ENCODE measurements at regions not wholly inside any gene's neighbourhood (a gene's known extent, or its start where the extent isn't known, plus 50 kb on each side); places are given as distances from the start of the nearest gene placed in this dataset.

- no peak overlapping the region for H3K4me3 ChIP-seq
- no peaks in the 10 kb centered on the region for H3K27me3 ChIP-seq
- H3K9me3 ChIP-seq = no peaks in the 10 kb centered on the region
- H3K4me1 ChIP-seq = no peaks in the 10 kb centered on the region
- TF ChIP-seq CTCF (IDR thresholded peaks at IDR 0.05) (no peak), POLR2A (IDR thresholded peaks at IDR 0.05) (no peak)
- H3K27ac ChIP-seq = no peak overlapping the region
- DNase-seq = no peak
- H3K36me3 ChIP-seq = no peaks in the 10 kb centered on the region
Measured at GRCh38 chr3:6216135-6217026, 644.5 kb upstream of the GRM7 start.

GRCh38 chr3:6220447-6220846 is 640.5 kb upstream of the GRM7 start:
- Histone ChIP-seq H3K9me3 (no peaks in the 10 kb centered on the region), H3K27ac (no peak overlapping the region), H3K4me1 (no peaks in the 10 kb centered on the region), H3K4me3 (no peak overlapping the region), H3K27me3 (no peaks in the 10 kb centered on the region), H3K36me3 (no peaks in the 10 kb centered on the region)
- TF ChIP-seq POLR2A (IDR thresholded peaks at IDR 0.05) (no peak), CTCF (IDR thresholded peaks at IDR 0.05) (no peak)
- DNase-seq = no peak

GRCh38 chr3:6222069-6222468 is 638.8 kb upstream of the GRM7 start:
- no peaks in the 10 kb centered on the region for H3K9me3 ChIP-seq
- no peak for DNase-seq
- no peaks in the 10 kb centered on the region for H3K4me1 ChIP-seq
- no peaks in the 10 kb centered on the region for H3K27me3 ChIP-seq
- no peak overlapping the region for H3K4me3 ChIP-seq
- no peaks in the 10 kb centered on the region for H3K36me3 ChIP-seq
- H3K27ac ChIP-seq = no peak overlapping the region
- no peak for TF ChIP-seq CTCF (IDR thresholded peaks at IDR 0.05)
- TF ChIP-seq POLR2A (IDR thresholded peaks at IDR 0.05) = no peak

- Histone ChIP-seq H3K9me3 (no peaks in the 10 kb centered on the region), H3K36me3 (no peaks in the 10 kb centered on the region), H3K27ac (no peak overlapping the region), H3K4me1 (no peaks in the 10 kb centered on the region), H3K4me3 (no peak overlapping the region), H3K27me3 (no peaks in the 10 kb centered on the region)
- no peak for TF ChIP-seq CTCF (IDR thresholded peaks at IDR 0.05)
- no peak for TF ChIP-seq POLR2A (IDR thresholded peaks at IDR 0.05)
- DNase-seq = no peak
Measured at GRCh38 chr3:6223572-6223971, 637.3 kb upstream of the GRM7 start.

DNA sequence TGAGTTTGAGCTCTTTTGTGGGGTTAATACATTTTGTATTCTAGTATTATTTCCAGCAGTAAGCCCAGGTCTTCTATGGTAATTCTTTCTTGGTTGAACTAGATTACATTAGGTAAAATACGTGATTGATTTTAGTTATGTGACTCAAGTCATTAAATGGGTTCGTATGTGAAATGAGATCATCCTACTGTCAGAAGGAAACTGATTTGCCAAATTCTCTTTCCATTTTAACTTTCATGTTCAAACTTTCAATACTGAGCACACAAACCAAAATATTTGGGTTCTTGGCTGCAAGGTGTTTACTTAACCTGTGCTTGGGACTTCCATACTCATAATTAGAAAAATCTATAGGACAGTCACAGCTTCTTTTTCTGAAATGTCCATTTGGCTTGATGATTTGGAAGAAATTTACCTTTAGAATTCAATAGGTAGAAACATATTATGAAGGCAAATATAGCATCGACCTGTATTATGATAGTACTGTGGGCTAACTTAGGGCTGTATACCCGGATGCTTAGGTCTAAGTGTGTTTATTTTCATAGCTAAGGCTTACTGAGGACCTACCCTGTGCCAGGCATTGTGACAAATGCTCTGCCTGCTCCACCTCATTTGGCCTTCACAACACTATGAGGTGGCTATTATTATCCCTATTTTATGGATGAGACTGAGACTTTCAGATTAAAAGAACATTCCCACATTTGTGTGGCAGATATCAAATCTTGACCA is 631.8 kb upstream of the GRM7 start:
- TF ChIP-seq CTCF (IDR thresholded peaks at IDR 0.05) = no peak
- TF ChIP-seq POLR2A (IDR thresholded peaks at IDR 0.05) = no peak
- H3K4me1 ChIP-seq = no peaks in the 10 kb centered on the region
- no peak overlapping the region for H3K4me3 ChIP-seq
- DNase-seq = no peak
- no peaks in the 10 kb centered on the region for H3K27me3 ChIP-seq
- H3K36me3 ChIP-seq = no peaks in the 10 kb centered on the region
- no peaks in the 10 kb centered on the region for H3K9me3 ChIP-seq
- H3K27ac ChIP-seq = no peak overlapping the region

Data from Peyer's patch (tissue), 4 donors.